GM19372 (cell line): ENCODE measurements at regions not wholly inside any gene's neighbourhood (a gene's known extent, or its start where the extent isn't known, plus 50 kb on each side); places are given as distances from the start of the nearest gene placed in this dataset.
"Not testable (repeated sequence)": the region's sequence is repeated elsewhere in the genome, so short reads cannot be mapped to it uniquely, and the experiment has no call there.

Source experiments
- ATAC-seq: cut with Tn5 transposase; IDR thresholded peaks from one replicate; pipeline ENCODE4 v1.9.1; 2021; ENCODE audit warnings: mild to moderate bottlenecking, low read depth, moderate library complexity; ENCODE audit not compliant: unreplicated experiment

GRCh38 chr6:93183531-93183972 lies 235.8 kb downstream of the EPHA7 start:
- ATAC-seq = no peak

- no peak for ATAC-seq
Measured at GRCh38 chr6:93182938-93183479, 236.3 kb downstream of the EPHA7 start.

GRCh38 chr6:93177918-93178317 lies 241.4 kb downstream of the EPHA7 start:
- no peak for ATAC-seq

GRCh38 chr6:93177438-93177837 lies 241.9 kb downstream of the EPHA7 start:
- no peak for ATAC-seq

GRCh38 chr6:93176070-93176469 lies 243.3 kb downstream of the EPHA7 start:
- no peak for ATAC-seq

- ATAC-seq = not testable (repeated sequence)
Measured at GRCh38 chr6:93173573-93173972, 245.8 kb downstream of the EPHA7 start.

GRCh38 chr6:93165850-93166430 lies 253.4 kb downstream of the EPHA7 start:
- ATAC-seq = no peak

GRCh38 chr6:93164781-93165180 lies 254.6 kb downstream of the EPHA7 start:
- ATAC-seq = no peak

GRCh38 chr6:93163146-93163545 lies 256.2 kb downstream of the EPHA7 start:
- no peak for ATAC-seq

- ATAC-seq = no peak
Measured at GRCh38 chr6:93139408-93140081, 279.8 kb downstream of the EPHA7 start.

- ATAC-seq = no peak
Measured at GRCh38 chr6:93136111-93136510, 283.2 kb downstream of the EPHA7 start.

- ATAC-seq = no peak
Measured at GRCh38 chr6:93124006-93124632, 295.2 kb downstream of the EPHA7 start.

- no peak for ATAC-seq
Measured at GRCh38 chr6:93123585-93123984, 295.8 kb downstream of the EPHA7 start.

GRCh38 chr6:93120154-93120742 lies 299.1 kb downstream of the EPHA7 start:
- ATAC-seq = no peak

- ATAC-seq = no peak
Measured at GRCh38 chr6:93105907-93106306, 313.5 kb downstream of the EPHA7 start.

- ATAC-seq = no peak
Measured at GRCh38 chr6:93105017-93105416, 314.3 kb downstream of the EPHA7 start.

GRCh38 chr6:93104195-93104817 lies 315.1 kb downstream of the EPHA7 start:
- ATAC-seq = no peak

- no peak for ATAC-seq
Measured at GRCh38 chr6:93088621-93089501, 330.5 kb downstream of the EPHA7 start.

GRCh38 chr6:93087606-93088005 lies 331.8 kb downstream of the EPHA7 start:
- ATAC-seq = no peak

GRCh38 chr6:93086351-93086750 lies 333.0 kb downstream of the EPHA7 start:
- ATAC-seq = no peak
